HG03095 (cell line): ENCODE measurements at regions not wholly inside any gene's neighbourhood (a gene's known extent, or its start where the extent isn't known, plus 50 kb on each side); places are given as distances from the start of the nearest gene placed in this dataset.
"Not testable (repeated sequence)": the region's sequence is repeated elsewhere in the genome, so short reads cannot be mapped to it uniquely, and the experiment has no call there.

Source experiments
- ATAC-seq: cut with Tn5 transposase; IDR thresholded peaks from one replicate; pipeline ENCODE4 v1.9.1; 2021; ENCODE audit warnings: moderate library complexity; ENCODE audit not compliant: unreplicated experiment

- no peak for ATAC-seq
Measured at GRCh38 chr3:193922034-193922774, 213.7 kb upstream of the HES1 start.

GRCh38 chr3:193923958-193924357, 212.0 kb upstream of the HES1 start:
- ATAC-seq: not testable (repeated sequence)

GRCh38 chr3:193926071-193926470, 209.9 kb upstream of the HES1 start:
- ATAC-seq: not testable (repeated sequence)

- ATAC-seq: not testable (repeated sequence)
Measured at GRCh38 chr3:193927413-193928206, 208.3 kb upstream of the HES1 start.

- no peak for ATAC-seq
Measured at GRCh38 chr3:193928354-193929209, 207.4 kb upstream of the HES1 start.

- no peak for ATAC-seq
Measured at GRCh38 chr3:193929373-193929772, 206.6 kb upstream of the HES1 start.

GRCh38 chr3:193929921-193930646, 205.9 kb upstream of the HES1 start:
- no peak for ATAC-seq

GRCh38 chr3:193932136-193932535, 203.8 kb upstream of the HES1 start:
- no peak for ATAC-seq

- ATAC-seq: no peak
Measured at GRCh38 chr3:193932576-193932975, 203.4 kb upstream of the HES1 start.

GRCh38 chr3:193933451-193933850, 202.5 kb upstream of the HES1 start:
- ATAC-seq: no peak

GRCh38 chr3:193935916-193936315, 200.0 kb upstream of the HES1 start:
- ATAC-seq: no peak

GRCh38 chr3:193938613-193939012, 197.3 kb upstream of the HES1 start:
- no peak for ATAC-seq

GRCh38 chr3:193939527-193939926, 196.4 kb upstream of the HES1 start:
- ATAC-seq: no peak

- ATAC-seq: no peak
Measured at GRCh38 chr3:193940526-193940925, 195.4 kb upstream of the HES1 start.

- ATAC-seq: no peak
Measured at GRCh38 chr3:193941486-193941885, 194.5 kb upstream of the HES1 start.

- no peak for ATAC-seq
Measured at GRCh38 chr3:193942516-193943055, 193.4 kb upstream of the HES1 start.

- no peak for ATAC-seq
Measured at GRCh38 chr3:193943200-193943599, 192.7 kb upstream of the HES1 start.

GRCh38 chr3:193943851-193944517, 192.0 kb upstream of the HES1 start:
- ATAC-seq: no peak

GRCh38 chr3:193944518-193944884, 191.4 kb upstream of the HES1 start:
- no peak for ATAC-seq

GRCh38 chr3:193945143-193945542, 190.8 kb upstream of the HES1 start:
- ATAC-seq: no peak
